ENCODE measurements at regions not wholly inside any gene's neighbourhood (a gene's known extent, or its start where the extent isn't known, plus 50 kb on each side); places are given as distances from the start of the nearest gene placed in this dataset.

DNA sequence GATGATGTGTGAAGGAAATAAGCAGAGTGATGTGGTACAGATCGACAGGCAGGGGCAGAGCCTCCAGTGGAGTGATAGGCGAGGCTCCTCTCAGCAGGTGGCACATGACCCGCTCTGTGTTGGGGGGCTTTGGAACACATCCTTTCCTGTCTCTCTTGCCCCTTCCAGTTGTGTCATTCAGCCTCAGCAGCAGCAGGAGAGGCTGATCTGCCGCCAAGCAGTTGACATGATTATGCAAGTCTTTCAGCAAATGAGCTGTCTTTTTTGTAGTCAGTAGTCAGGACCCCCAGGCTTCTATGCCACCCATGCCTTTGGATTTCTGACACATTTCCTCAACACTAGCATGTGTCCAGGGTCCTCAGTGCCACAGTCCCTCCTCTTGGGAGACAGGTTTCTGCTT, 307.1 kb upstream of the C1orf174 start:
- Histone ChIP-seq H3K27ac (ENCODE audit: low read depth) (no peak overlapping the region), H3K4me3 (ENCODE audit: low read depth, low read length) (no peak overlapping the region), H3K4me1 (ENCODE audit: insufficient read depth) (no peaks in the 10 kb centered on the region), H3K36me3 (ENCODE audit: insufficient read depth) (no peaks in the 10 kb centered on the region)
- 86% methylated on average over 4 of the region's 4 CpGs for WGBS
- no peak for DNase-seq (ENCODE audit: extremely low spot score)

DNA sequence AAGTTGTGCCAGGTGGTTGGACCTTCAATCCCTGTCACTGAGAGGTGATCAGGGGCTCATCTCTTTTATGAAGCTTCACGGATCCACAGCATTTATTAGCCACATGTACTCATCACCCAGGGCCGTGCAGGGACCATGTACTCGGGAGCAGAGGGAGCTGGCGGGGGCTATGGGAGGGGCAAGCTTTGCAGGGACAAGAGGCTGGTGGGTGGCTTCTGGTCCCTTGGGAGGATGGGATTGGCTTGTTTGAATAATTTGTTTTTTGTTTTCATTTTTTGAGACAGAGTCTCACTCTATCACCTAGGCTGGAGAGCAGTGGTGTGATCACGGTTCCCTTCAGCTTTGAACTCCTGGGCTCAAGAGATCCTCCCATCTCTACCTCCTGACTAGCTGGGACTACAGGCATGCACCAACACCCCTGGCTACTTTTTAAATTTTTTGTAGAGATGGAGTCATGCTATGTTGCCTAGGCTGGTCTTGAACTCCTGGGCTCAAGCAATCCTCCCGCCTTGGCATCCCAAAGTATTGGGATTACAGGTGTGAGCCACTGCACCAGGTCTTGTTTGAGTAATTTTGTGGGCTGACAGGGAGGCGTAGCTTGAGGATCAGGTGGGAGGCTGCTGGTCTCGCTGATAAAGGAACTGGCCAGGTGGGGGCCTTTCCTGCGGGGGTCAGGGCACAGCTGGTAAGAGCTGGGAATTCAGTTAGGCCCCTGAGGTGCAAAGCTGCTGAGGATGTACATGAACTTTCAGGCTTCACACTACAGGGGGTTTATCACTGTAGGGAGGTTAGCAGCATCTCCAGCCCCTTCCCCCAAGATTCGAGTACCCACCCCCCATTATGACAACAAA, 308.0 kb upstream of the C1orf174 start:
- 83% methylated on average over 10 of the region's 10 CpGs for WGBS
- Histone ChIP-seq H3K27ac (ENCODE audit: low read depth) (no peak overlapping the region), H3K36me3 (ENCODE audit: insufficient read depth) (no peaks in the 10 kb centered on the region), H3K4me1 (ENCODE audit: insufficient read depth) (no peaks in the 10 kb centered on the region), H3K4me3 (ENCODE audit: low read depth, low read length) (no peak overlapping the region)
- DNase-seq (ENCODE audit: extremely low spot score) = no peak

DNA sequence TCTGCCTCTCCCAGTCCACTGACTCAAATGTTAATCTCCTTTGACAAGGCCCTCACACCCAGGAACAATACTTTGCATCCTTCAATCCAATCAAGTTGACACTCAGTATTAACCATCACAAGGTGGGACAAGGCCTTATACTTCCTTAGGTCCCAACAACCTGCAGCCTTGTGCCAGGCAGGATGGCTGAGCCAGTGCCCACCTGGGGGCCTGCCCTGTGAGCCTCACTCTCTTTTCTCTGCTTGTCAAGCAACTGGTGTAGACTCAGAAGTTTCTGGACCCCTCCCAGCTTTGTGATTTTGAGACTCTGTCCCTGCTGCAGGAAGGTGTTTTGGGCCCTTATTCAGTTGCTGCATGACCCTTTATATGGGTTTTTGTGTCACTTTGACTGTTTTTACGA, 310.0 kb upstream of the C1orf174 start:
- 56% methylated on average over 1 of the region's 1 CpG for whole genome bisulfite sequencing
- no peak overlapping the region for H3K27ac ChIP-seq (ENCODE audit: low read depth)
- H3K36me3 ChIP-seq (ENCODE audit: insufficient read depth) = no peaks in the 10 kb centered on the region
- no peaks in the 10 kb centered on the region for H3K4me1 ChIP-seq (ENCODE audit: insufficient read depth)
- H3K4me3 ChIP-seq (ENCODE audit: low read depth, low read length) = no peak overlapping the region
- no peak for DNase-seq (ENCODE audit: extremely low spot score)

- DNase-seq (ENCODE audit: extremely low spot score) = no peak
- Histone ChIP-seq H3K4me1 (ENCODE audit: insufficient read depth) (no peaks in the 10 kb centered on the region), H3K36me3 (ENCODE audit: insufficient read depth) (no peaks in the 10 kb centered on the region), H3K4me3 (ENCODE audit: low read depth, low read length) (no peak overlapping the region), H3K27ac (ENCODE audit: low read depth) (no peak overlapping the region)
- WGBS = 81% methylated on average over 5 of the region's 5 CpGs
Observed at GRCh38 chr1:4212796-4213195, 312.7 kb upstream of the C1orf174 start.

GRCh38 chr1:4213366-4213973, 313.4 kb upstream of the C1orf174 start:
- 38% methylated on average over 18 of the region's 18 CpGs for WGBS
- DNase-seq (ENCODE audit: extremely low spot score) = no peak
- no peaks in the 10 kb centered on the region for H3K4me1 ChIP-seq (ENCODE audit: insufficient read depth)

DNA sequence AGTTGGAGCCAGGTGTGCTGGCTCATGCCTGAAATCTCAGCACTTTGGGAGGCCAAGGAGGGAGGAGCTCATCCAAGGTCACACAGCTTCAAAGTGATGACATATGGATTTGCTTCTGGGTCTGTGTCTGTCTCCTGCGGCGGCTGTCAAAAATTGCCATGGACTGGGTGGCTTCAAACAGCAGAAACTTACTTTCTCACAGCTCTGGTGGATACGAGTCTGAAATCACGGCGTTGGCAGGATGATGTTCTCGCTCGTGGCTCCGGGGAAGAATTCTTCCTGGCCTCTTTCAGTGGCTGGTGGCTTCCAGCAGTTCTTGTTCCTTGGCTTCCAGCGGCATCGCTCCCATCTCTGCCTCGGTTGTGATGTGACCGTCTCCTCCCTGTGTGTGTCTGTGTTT, 314.8 kb upstream of the C1orf174 start:
- Histone ChIP-seq H3K4me1 (ENCODE audit: insufficient read depth) (no peaks in the 10 kb centered on the region), H3K27ac (ENCODE audit: low read depth) (no peak overlapping the region), H3K36me3 (ENCODE audit: insufficient read depth) (no peaks in the 10 kb centered on the region), H3K4me3 (ENCODE audit: low read depth, low read length) (no peak overlapping the region)
- 85% methylated on average over 12 of the region's 12 CpGs for WGBS
- no peak for DNase-seq (ENCODE audit: extremely low spot score)

More at GRCh38 chr1:4213366-4213973, 313.4 kb upstream of the C1orf174 start:
- Histone ChIP-seq H3K4me3 (ENCODE audit: low read depth, low read length) (no peak overlapping the region), H3K36me3 (ENCODE audit: insufficient read depth) (no peaks in the 10 kb centered on the region), H3K27ac (ENCODE audit: low read depth) (no peak overlapping the region)

DNA sequence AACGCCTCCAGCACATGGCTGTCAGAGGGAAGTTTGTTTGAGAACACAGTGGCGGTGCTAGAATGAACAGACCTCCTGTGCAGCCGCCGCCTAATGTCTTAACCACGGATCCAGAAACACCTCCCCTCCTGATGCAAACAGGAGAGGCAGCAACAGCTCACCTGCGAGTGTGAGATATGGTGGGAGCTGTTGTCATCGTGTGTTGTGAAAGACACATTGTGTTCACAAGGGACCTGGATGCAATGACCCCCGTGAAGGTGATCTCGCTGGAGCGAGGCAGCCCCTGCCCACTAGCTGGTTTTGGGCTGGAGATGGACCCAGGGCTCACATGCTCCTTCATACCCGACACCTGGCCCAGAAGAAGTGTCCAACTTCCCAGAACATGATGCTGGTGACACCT, 315.3 kb upstream of the C1orf174 start:
- Histone ChIP-seq H3K4me3 (ENCODE audit: low read depth, low read length) (no peak overlapping the region), H3K4me1 (ENCODE audit: insufficient read depth) (no peaks in the 10 kb centered on the region), H3K36me3 (ENCODE audit: insufficient read depth) (no peaks in the 10 kb centered on the region), H3K27ac (ENCODE audit: low read depth) (no peak overlapping the region)
- 87% methylated on average over 11 of the region's 11 CpGs for WGBS
- DNase-seq (ENCODE audit: extremely low spot score) = no peak

- H3K4me3 ChIP-seq (ENCODE audit: low read depth, low read length) = no peak overlapping the region
- no peak overlapping the region for H3K27ac ChIP-seq (ENCODE audit: low read depth)
- no peaks in the 10 kb centered on the region for H3K36me3 ChIP-seq (ENCODE audit: insufficient read depth)
- DNase-seq (ENCODE audit: extremely low spot score) = no peak
- no peaks in the 10 kb centered on the region for H3K4me1 ChIP-seq (ENCODE audit: insufficient read depth)
Observed at GRCh38 chr1:4216231-4216630, 316.2 kb upstream of the C1orf174 start.

DNA sequence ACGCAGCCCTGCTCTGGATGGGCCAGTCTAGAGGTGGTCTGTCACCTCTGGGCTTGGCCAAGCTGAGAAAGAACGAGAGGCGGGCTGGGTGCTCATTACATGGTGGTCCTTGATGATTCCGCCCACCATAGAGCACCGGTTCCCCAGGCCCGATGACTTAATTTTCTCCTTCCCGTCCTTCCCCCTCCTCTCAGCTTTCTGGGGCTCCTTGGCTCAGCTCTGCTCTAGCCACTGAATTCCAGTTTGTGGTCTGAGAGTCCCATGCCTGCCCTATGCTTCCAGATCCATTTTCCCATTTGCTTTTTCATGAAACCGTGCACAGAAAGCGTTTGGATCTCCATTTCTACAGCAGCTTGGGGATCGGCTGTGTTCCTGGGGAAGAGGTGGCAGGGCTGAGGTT, 318.5 kb upstream of the C1orf174 start:
- no peaks in the 10 kb centered on the region for H3K36me3 ChIP-seq (ENCODE audit: insufficient read depth)
- H3K4me3 ChIP-seq (ENCODE audit: low read depth, low read length) = no peak overlapping the region
- no peak for DNase-seq (ENCODE audit: extremely low spot score)
- no peak overlapping the region for H3K27ac ChIP-seq (ENCODE audit: low read depth)
- H3K4me1 ChIP-seq (ENCODE audit: insufficient read depth) = no peaks in the 10 kb centered on the region
- WGBS = 89% methylated on average over 10 of the region's 10 CpGs

DNA sequence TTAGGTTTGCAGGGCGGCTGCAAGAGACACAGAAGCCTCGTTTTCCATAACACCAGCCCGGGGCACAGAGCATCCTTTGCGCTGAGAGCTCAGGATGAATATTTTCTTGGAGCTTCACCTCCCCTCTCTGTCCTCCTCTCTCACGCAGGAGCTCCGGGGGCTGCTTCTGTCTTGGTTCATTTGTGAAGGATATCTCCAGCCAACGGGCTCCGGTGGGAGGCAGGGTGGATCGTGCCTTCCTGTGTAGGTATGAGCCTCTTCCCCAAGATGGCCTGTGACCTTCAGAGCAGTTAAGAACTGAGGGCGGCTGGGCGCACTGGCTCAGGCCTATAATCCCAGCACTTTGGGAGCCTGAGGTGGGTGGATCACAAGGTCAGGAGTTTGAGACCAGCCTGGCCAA, 319.0 kb upstream of the C1orf174 start:
- no peaks in the 10 kb centered on the region for H3K36me3 ChIP-seq (ENCODE audit: insufficient read depth)
- no peak for DNase-seq (ENCODE audit: extremely low spot score)
- 83% methylated on average over 11 of the region's 11 CpGs for WGBS
- H3K27ac ChIP-seq (ENCODE audit: low read depth) = no peak overlapping the region
- H3K4me3 ChIP-seq (ENCODE audit: low read depth, low read length) = no peak overlapping the region
- H3K4me1 ChIP-seq (ENCODE audit: insufficient read depth) = no peaks in the 10 kb centered on the region

GRCh38 chr1:4219826-4220225, 319.8 kb upstream of the C1orf174 start:
- Histone ChIP-seq H3K4me1 (ENCODE audit: insufficient read depth) (no peaks in the 10 kb centered on the region), H3K4me3 (ENCODE audit: low read depth, low read length) (no peak overlapping the region), H3K27ac (ENCODE audit: low read depth) (no peak overlapping the region), H3K36me3 (ENCODE audit: insufficient read depth) (no peaks in the 10 kb centered on the region)
- 77% methylated on average over 5 of the region's 5 CpGs for WGBS
- DNase-seq (ENCODE audit: extremely low spot score) = no peak

DNA sequence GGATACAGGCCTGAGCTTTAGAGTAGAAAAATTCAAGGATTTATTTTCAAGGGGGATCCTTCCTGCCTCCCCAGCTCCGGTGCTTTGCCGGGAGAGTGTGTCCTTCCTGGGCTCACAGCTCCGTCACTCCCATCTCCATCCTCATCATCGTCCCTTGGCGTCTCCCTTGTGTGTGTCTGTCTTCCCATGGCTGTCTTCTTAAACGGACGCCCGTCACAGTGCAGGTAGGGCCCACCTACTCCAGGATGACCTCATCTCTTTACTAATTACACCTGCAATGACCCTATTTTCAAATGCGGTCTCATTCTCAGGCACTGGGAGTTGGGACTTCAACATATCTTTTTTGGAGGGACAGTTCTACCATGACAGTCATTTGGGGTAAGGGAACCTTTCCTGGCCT, 320.3 kb upstream of the C1orf174 start:
- no peak for DNase-seq (ENCODE audit: extremely low spot score)
- Histone ChIP-seq H3K36me3 (ENCODE audit: insufficient read depth) (no peaks in the 10 kb centered on the region), H3K4me1 (ENCODE audit: insufficient read depth) (no peaks in the 10 kb centered on the region), H3K27ac (ENCODE audit: low read depth) (no peak overlapping the region), H3K4me3 (ENCODE audit: low read depth, low read length) (no peak overlapping the region)
- 81% methylated on average over 9 of the region's 9 CpGs for WGBS

GRCh38 chr1:4221107-4221506, 321.0 kb upstream of the C1orf174 start:
- no peak overlapping the region for H3K4me3 ChIP-seq (ENCODE audit: low read depth, low read length)
- no peak overlapping the region for H3K27ac ChIP-seq (ENCODE audit: low read depth)
- no peaks in the 10 kb centered on the region for H3K4me1 ChIP-seq (ENCODE audit: insufficient read depth)
- DNase-seq (ENCODE audit: extremely low spot score) = no peak
- WGBS = 88% methylated on average over 4 of the region's 4 CpGs
- no peaks in the 10 kb centered on the region for H3K36me3 ChIP-seq (ENCODE audit: insufficient read depth)

DNA sequence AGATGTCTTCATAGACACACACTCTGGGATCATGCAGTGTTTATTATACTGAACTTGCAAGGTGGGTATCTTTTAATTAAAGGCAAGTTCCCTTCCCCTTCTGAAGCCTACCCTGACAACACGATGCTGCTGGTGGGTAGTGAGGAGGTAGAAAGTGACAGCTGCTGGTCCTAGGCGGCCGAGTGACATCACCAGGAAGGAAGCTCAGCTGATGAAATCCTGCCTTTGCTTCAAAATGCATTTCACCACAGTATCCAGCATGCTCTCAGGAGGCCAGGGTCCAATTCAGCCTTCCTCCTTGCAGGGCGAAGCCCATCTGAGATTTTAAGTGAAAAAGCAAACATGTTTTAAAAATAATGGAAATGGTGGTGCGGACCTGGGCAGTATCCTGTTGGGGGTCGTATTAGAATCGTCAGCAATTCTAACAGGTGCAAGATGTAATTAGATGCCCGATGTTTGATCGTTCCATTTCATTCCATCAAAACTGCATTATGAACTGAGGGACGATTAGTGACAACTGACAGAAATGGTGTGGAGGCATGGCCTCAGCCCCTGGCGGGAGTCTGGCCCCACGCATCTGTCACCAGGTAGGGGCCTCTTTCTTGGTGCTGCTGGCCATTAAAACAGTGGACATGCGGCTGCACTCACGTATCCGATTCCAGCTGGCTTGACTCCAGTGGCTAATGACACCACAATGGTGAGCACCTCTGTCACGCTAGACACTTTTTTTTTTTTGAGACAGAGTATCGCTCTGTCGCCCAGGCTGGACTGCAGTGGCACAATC, 324.8 kb upstream of the C1orf174 start:
- no peaks in the 10 kb centered on the region for H3K36me3 ChIP-seq (ENCODE audit: insufficient read depth)
- H3K4me1 ChIP-seq (ENCODE audit: insufficient read depth) = no peaks in the 10 kb centered on the region
- no peak overlapping the region for H3K4me3 ChIP-seq (ENCODE audit: low read depth, low read length)
- no peak overlapping the region for H3K27ac ChIP-seq (ENCODE audit: low read depth)
- DNase-seq (ENCODE audit: extremely low spot score) = no peak
- WGBS = 75% methylated on average over 18 of the region's 18 CpGs

Data from urinary bladder (tissue), 3 donors.